HG02981 (cell line): ENCODE measurements at regions not wholly inside any gene's neighbourhood (a gene's known extent, or its start where the extent isn't known, plus 50 kb on each side); places are given as distances from the start of the nearest gene placed in this dataset.

Experiments used
- ATAC-seq: cut with Tn5 transposase; IDR thresholded peaks from one replicate; pipeline ENCODE4 v1.9.1; 2021; ENCODE audit warnings: mild to moderate bottlenecking, moderate library complexity; ENCODE audit not compliant: unreplicated experiment

- no peak for ATAC-seq
Measured at GRCh38 chr3:168909260-168909659, 754.3 kb downstream of the MECOM start.

- no peak for ATAC-seq
Measured at GRCh38 chr3:168895419-168895818, 768.1 kb downstream of the MECOM start.

GRCh38 chr3:168894214-168894613, 769.3 kb downstream of the MECOM start:
- no peak for ATAC-seq

GRCh38 chr3:168889666-168890065, 773.8 kb downstream of the MECOM start:
- no peak for ATAC-seq

GRCh38 chr3:168888781-168889180, 774.7 kb downstream of the MECOM start:
- ATAC-seq, result no peak

- no peak for ATAC-seq
Measured at GRCh38 chr3:168885028-168885427, 778.5 kb downstream of the MECOM start.

- no peak for ATAC-seq
Measured at GRCh38 chr3:168884353-168884903, 779.1 kb downstream of the MECOM start.

- no peak for ATAC-seq
Measured at GRCh38 chr3:168883145-168883544, 780.4 kb downstream of the MECOM start.

GRCh38 chr3:168881804-168882203, 781.7 kb downstream of the MECOM start:
- ATAC-seq, result no peak

GRCh38 chr3:168878655-168879054, 782.9 kb upstream of the GOLIM4 start:
- ATAC-seq, result no peak

GRCh38 chr3:168877899-168878298, 782.2 kb upstream of the GOLIM4 start:
- ATAC-seq, result no peak

- ATAC-seq, result no peak
Measured at GRCh38 chr3:168876346-168877035, 780.8 kb upstream of the GOLIM4 start.

- no peak for ATAC-seq
Measured at GRCh38 chr3:168872826-168873225, 777.1 kb upstream of the GOLIM4 start.

- ATAC-seq, result no peak
Measured at GRCh38 chr3:168870892-168871291, 775.2 kb upstream of the GOLIM4 start.

GRCh38 chr3:168865022-168865551, 769.4 kb upstream of the GOLIM4 start:
- ATAC-seq, result no peak

- ATAC-seq, result no peak
Measured at GRCh38 chr3:168864107-168865021, 768.6 kb upstream of the GOLIM4 start.

- no peak for ATAC-seq
Measured at GRCh38 chr3:168863561-168863960, 767.8 kb upstream of the GOLIM4 start.

- no peak for ATAC-seq
Measured at GRCh38 chr3:168862466-168862865, 766.7 kb upstream of the GOLIM4 start.

GRCh38 chr3:168860592-168860991, 764.9 kb upstream of the GOLIM4 start:
- no peak for ATAC-seq

GRCh38 chr3:168860028-168860427, 764.3 kb upstream of the GOLIM4 start:
- no peak for ATAC-seq

GRCh38 chr3:168859574-168859973, 763.9 kb upstream of the GOLIM4 start:
- no peak for ATAC-seq

- ATAC-seq, result no peak
Measured at GRCh38 chr3:168859143-168859542, 763.4 kb upstream of the GOLIM4 start.
